ENCODE measurements at regions not wholly inside any gene's neighbourhood (a gene's known extent, or its start where the extent isn't known, plus 50 kb on each side); places are given as distances from the start of the nearest gene placed in this dataset.
"Not testable (repeated sequence)": the region's sequence is repeated elsewhere in the genome, so short reads cannot be mapped to it uniquely, and the experiment has no call there.

- not testable (repeated sequence) for TF ChIP-seq CTCF, POLR2A (IDR thresholded peaks at IDR 0.05)
These were observed 55.3 kb upstream of the SFSWAP start for GRCh38 chr12:131655469-131656174.

All from adrenal gland (tissue), 5 donors.